ENCODE measurements at regions not wholly inside any gene's neighbourhood (a gene's known extent, or its start where the extent isn't known, plus 50 kb on each side); places are given as distances from the start of the nearest gene placed in this dataset.

DNA sequence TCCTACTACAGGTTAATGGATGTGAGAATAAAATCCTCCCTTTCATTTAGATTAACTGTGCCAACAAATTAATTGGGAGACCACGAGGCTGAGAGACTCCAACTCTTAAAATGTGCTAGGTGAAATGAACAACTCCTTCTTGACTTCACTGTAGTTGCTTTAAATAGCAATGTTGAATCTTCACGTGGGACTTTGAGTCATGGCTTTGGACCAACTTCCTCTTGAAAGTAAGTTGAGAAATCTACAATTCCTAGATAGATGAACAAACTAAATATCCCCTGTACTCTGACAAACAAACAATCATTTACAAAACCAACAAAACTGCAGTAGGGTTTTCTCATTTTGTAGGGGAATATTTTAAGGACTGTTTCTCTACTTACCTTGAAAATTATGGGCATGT lies 291.9 kb upstream of the SPRED2 start:
- TF ChIP-seq, protein P1, sequence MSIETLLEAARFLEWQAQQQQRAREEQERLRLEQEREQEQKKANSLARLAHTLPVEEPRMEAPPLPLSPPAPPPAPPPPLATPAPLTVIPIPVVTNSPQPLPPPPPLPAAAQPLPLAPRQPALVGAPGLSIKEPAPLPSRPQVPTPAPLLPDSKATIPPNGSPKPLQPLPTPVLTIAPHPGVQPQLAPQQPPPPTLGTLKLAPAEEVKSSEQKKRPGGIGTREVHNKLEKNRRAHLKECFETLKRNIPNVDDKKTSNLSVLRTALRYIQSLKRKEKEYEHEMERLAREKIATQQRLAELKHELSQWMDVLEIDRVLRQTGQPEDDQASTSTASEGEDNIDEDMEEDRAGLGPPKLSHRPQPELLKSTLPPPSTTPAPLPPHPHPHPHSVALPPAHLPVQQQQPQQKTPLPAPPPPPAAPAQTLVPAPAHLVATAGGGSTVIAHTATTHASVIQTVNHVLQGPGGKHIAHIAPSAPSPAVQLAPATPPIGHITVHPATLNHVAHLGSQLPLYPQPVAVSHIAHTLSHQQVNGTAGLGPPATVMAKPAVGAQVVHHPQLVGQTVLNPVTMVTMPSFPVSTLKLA (IDR thresholded peaks at IDR 0.05), result no peak
- no peak for TF ChIP-seq HNRNPL (IDR thresholded peaks at IDR 0.05; ENCODE audit: low read depth, low read length)
- no peak for TF ChIP-seq ZNF557 (CRISPR knock-in tag; IDR thresholded peaks at IDR 0.05)
- TF ChIP-seq, protein P2, sequence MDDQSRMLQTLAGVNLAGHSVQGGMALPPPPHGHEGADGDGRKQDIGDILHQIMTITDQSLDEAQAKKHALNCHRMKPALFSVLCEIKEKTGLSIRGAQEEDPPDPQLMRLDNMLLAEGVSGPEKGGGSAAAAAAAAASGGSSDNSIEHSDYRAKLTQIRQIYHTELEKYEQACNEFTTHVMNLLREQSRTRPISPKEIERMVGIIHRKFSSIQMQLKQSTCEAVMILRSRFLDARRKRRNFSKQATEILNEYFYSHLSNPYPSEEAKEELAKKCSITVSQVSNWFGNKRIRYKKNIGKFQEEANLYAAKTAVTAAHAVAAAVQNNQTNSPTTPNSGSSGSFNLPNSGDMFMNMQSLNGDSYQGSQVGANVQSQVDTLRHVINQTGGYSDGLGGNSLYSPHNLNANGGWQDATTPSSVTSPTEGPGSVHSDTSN (CRISPR knock-in tag; IDR thresholded peaks at IDR 0.05; ENCODE audit: borderline replicate concordance), result no peak
- no peak for TF ChIP-seq ZNF34 (CRISPR knock-in tag; IDR thresholded peaks at IDR 0.05; ENCODE audit: borderline replicate concordance)
- no peak for TF ChIP-seq ZNF224 (CRISPR knock-in tag; IDR thresholded peaks at IDR 0.05)
- no peak for TF ChIP-seq NFIC (IDR thresholded peaks at IDR 0.05; ENCODE audit: low read length)
- TF ChIP-seq ZFP41 (CRISPR knock-in tag; IDR thresholded peaks at IDR 0.05; ENCODE audit: borderline replicate concordance), result no peak
- TF ChIP-seq, protein P3, sequence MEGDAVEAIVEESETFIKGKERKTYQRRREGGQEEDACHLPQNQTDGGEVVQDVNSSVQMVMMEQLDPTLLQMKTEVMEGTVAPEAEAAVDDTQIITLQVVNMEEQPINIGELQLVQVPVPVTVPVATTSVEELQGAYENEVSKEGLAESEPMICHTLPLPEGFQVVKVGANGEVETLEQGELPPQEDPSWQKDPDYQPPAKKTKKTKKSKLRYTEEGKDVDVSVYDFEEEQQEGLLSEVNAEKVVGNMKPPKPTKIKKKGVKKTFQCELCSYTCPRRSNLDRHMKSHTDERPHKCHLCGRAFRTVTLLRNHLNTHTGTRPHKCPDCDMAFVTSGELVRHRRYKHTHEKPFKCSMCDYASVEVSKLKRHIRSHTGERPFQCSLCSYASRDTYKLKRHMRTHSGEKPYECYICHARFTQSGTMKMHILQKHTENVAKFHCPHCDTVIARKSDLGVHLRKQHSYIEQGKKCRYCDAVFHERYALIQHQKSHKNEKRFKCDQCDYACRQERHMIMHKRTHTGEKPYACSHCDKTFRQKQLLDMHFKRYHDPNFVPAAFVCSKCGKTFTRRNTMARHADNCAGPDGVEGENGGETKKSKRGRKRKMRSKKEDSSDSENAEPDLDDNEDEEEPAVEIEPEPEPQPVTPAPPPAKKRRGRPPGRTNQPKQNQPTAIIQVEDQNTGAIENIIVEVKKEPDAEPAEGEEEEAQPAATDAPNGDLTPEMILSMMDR (CRISPR knock-in tag; IDR thresholded peaks at IDR 0.05), result no peak
